ENCODE measurements at regions not wholly inside any gene's neighbourhood (a gene's known extent, or its start where the extent isn't known, plus 50 kb on each side); places are given as distances from the start of the nearest gene placed in this dataset.

GRCh38 chr11:119910051-119910450 lies 181.1 kb upstream of the NECTIN1 start:
- Histone ChIP-seq H3F3A (replicated peaks; ENCODE audit: low read depth) (no peaks in the 10 kb centered on the region), H3K9me2 (ENCODE audit: insufficient read depth) (no peaks in the 10 kb centered on the region), H3K27me3 (ENCODE audit: insufficient read depth) (no peaks in the 10 kb centered on the region), H3K4me1 (ENCODE audit: insufficient read depth) (peaks cover 6% of the 10 kb centered on the region), H3K4me3 (no peak overlapping the region), H3K79me2 (replicated peaks; ENCODE audit: insufficient read depth) (no peaks in the 10 kb centered on the region), H4K20me1 (replicated peaks; ENCODE audit: insufficient read depth) (no peaks in the 10 kb centered on the region), H2AFZ (no peak overlapping the region), H3K36me3 (ENCODE audit: insufficient read depth) (no peaks in the 10 kb centered on the region), H3K4me2 (no peak overlapping the region), H3K27ac (ENCODE audit: low read depth) (no peak overlapping the region)
- Mint-ChIP-seq H3K4me3 (no peak overlapping the region), H3K4me1 (peaks cover 24% of the 10 kb centered on the region), H3K36me3 (ENCODE audit: low read depth) (no peaks in the 10 kb centered on the region; the same call in 2 of the 3 replicates), H3K9me3 (peaks cover 12% of the 10 kb centered on the region), H3K27ac (no peak overlapping the region), H3K27me3 (ENCODE audit: insufficient read depth, low read depth, poor library complexity) (peaks cover 11% of the 10 kb centered on the region)
- TF ChIP-seq REST (IDR thresholded peaks at IDR 0.05; ENCODE audit: unreplicated experiment) (no peak), ZNF331 (CRISPR knock-in tag; IDR thresholded peaks at IDR 0.05; ENCODE audit: low read depth) (no peak), STAT1 (IDR thresholded peaks at IDR 0.05; ENCODE audit: unreplicated experiment) (no peak), ZNF114 (CRISPR knock-in tag; IDR thresholded peaks at IDR 0.05) (no peak), EZH2 (IDR thresholded peaks at IDR 0.05; ENCODE audit: low read depth, unreplicated experiment) (no peak), ZNF462 (CRISPR knock-in tag; IDR thresholded peaks at IDR 0.05) (no peak), EZH2phosphoT487 (IDR thresholded peaks at IDR 0.05; ENCODE audit: unreplicated experiment) (no peak), CTCF (conservative IDR thresholded peaks at IDR 0.05; ENCODE audit: low read depth in 2 of 2) (no peak), NANOG (IDR thresholded peaks at IDR 0.05; ENCODE audit: borderline replicate concordance) (no peak), ETS1 (IDR thresholded peaks at IDR 0.05) (no peak), POLR2AphosphoS5 (IDR thresholded peaks at IDR 0.05; ENCODE audit: low read depth) (no peak), CREB1 (CRISPR knock-in tag; IDR thresholded peaks at IDR 0.05; ENCODE audit: low read depth) (no peak), JUNB (IDR thresholded peaks at IDR 0.05; ENCODE audit: unreplicated experiment) (no peak)
- DNase-seq (ENCODE audit: low spot score) (no peak), ATAC-seq (no peak)
